ENCODE measurements at regions not wholly inside any gene's neighbourhood (a gene's known extent, or its start where the extent isn't known, plus 50 kb on each side); places are given as distances from the start of the nearest gene placed in this dataset.

DNA sequence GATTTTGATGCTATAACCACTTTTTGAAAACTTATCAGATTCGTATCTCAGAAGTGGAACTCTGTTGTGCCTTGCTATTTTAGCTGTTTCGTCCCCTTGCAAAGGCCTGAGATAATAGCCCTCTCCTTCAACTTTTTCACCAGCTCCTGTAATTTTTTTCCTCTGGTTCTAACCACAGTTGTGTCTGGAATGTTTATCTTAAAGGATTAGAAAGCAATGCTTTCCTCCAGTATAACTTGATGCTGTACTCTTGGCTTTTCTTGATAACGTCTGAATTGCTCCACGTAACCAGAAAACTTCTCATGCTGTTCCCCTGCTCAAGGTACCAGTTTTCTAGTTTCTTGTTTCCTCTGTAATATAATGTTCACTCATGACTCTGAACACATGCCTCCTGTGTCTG lies 209.4 kb downstream of the DTWD2 start:
- no peaks in the 10 kb centered on the region for H3K79me2 ChIP-seq (ENCODE audit: control insufficient read depth, low read length)
- H3K27me3 ChIP-seq (ENCODE audit: control insufficient read depth, low read length), result peaks cover 6% of the 10 kb centered on the region

DNA sequence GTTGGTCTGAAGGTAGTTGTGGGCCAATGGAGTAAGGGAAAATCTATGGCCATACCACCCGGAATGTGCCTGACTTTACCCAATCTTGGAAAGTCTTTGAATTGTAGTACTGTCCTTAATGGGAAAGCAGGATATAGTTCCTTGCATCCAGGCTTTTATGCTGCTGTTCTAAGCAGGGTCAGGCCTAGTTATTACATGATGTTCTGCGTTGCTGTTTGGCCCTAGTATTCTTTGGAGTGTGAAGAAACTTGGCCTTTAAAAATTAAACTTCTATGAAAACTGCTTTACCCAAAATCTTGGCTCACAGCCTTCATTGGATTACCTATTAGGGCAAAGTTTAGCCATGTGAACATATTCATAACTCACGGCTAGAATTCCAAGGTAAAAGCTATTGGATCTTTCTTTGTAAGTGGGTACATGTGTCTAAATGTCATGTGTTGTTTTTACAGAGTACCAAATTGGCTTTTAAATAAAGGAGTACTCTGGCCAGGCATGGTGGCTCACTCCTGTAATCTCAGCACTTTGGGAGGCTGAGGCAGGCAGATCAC lies 211.1 kb downstream of the DTWD2 start:
- H3F3A ChIP-seq (ENCODE audit: control insufficient read depth, insufficient read depth), result no peaks in the 10 kb centered on the region
- H3K79me2 ChIP-seq (ENCODE audit: control insufficient read depth, low read length), result no peaks in the 10 kb centered on the region
- H3K4me1 ChIP-seq (ENCODE audit: control insufficient read depth, low read length), result no peaks in the 10 kb centered on the region
- peaks cover 3% of the 10 kb centered on the region; the same call in 1 of the 2 replicates for H3K9me2 ChIP-seq (replicated peaks; ENCODE audit: control insufficient read depth, low read length)
- no peaks in the 10 kb centered on the region for H4K20me1 ChIP-seq (ENCODE audit: control insufficient read depth, insufficient read depth, low read depth, low read length)
- H3K9me3 ChIP-seq (ENCODE audit: control insufficient read depth, insufficient read depth, low read length), result no peaks in the 10 kb centered on the region
- no peak overlapping the region for H3K4me3 ChIP-seq (ENCODE audit: low read length)
- TF ChIP-seq, protein P1, sequence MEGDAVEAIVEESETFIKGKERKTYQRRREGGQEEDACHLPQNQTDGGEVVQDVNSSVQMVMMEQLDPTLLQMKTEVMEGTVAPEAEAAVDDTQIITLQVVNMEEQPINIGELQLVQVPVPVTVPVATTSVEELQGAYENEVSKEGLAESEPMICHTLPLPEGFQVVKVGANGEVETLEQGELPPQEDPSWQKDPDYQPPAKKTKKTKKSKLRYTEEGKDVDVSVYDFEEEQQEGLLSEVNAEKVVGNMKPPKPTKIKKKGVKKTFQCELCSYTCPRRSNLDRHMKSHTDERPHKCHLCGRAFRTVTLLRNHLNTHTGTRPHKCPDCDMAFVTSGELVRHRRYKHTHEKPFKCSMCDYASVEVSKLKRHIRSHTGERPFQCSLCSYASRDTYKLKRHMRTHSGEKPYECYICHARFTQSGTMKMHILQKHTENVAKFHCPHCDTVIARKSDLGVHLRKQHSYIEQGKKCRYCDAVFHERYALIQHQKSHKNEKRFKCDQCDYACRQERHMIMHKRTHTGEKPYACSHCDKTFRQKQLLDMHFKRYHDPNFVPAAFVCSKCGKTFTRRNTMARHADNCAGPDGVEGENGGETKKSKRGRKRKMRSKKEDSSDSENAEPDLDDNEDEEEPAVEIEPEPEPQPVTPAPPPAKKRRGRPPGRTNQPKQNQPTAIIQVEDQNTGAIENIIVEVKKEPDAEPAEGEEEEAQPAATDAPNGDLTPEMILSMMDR (IDR thresholded peaks at IDR 0.05; ENCODE audit: low read depth, low read length, poor library complexity, severe bottlenecking), result no peak
- no peak for TF ChIP-seq EZH2phosphoT487 (IDR thresholded peaks at IDR 0.05; ENCODE audit: borderline replicate concordance, low read length)
- H3K27ac ChIP-seq (ENCODE audit: low read depth, low read length), result no peak overlapping the region
- no peak overlapping the region for H3K4me2 ChIP-seq (ENCODE audit: low read length)
- H3K27me3 ChIP-seq (ENCODE audit: control insufficient read depth, low read length), result peaks cover 7% of the 10 kb centered on the region
- H3K36me3 ChIP-seq (ENCODE audit: control insufficient read depth, low read length), result no peaks in the 10 kb centered on the region

More for the DNA sequence above, 209.4 kb downstream of the DTWD2 start:
- no peaks in the 10 kb centered on the region for H4K20me1 ChIP-seq (ENCODE audit: control insufficient read depth, insufficient read depth, low read depth, low read length)
- peaks cover 3% of the 10 kb centered on the region; the same call in 1 of the 2 replicates for H3K9me2 ChIP-seq (replicated peaks; ENCODE audit: control insufficient read depth, low read length)
- no peaks in the 10 kb centered on the region for H3K4me1 ChIP-seq (ENCODE audit: control insufficient read depth, low read length)
- no peak overlapping the region for H3K4me2 ChIP-seq (ENCODE audit: low read length)
- TF ChIP-seq, protein P1 (IDR thresholded peaks at IDR 0.05; ENCODE audit: low read depth, low read length, poor library complexity, severe bottlenecking), result no peak
- no peak for TF ChIP-seq EZH2phosphoT487 (IDR thresholded peaks at IDR 0.05; ENCODE audit: borderline replicate concordance, low read length)
- H3K36me3 ChIP-seq (ENCODE audit: control insufficient read depth, low read length), result no peaks in the 10 kb centered on the region
- no peaks in the 10 kb centered on the region for H3K9me3 ChIP-seq (ENCODE audit: control insufficient read depth, insufficient read depth, low read length)
- H3K27ac ChIP-seq (ENCODE audit: low read depth, low read length), result no peak overlapping the region
- H3K4me3 ChIP-seq (ENCODE audit: low read length), result no peak overlapping the region
- no peaks in the 10 kb centered on the region for H3F3A ChIP-seq (ENCODE audit: control insufficient read depth, insufficient read depth)

DNA sequence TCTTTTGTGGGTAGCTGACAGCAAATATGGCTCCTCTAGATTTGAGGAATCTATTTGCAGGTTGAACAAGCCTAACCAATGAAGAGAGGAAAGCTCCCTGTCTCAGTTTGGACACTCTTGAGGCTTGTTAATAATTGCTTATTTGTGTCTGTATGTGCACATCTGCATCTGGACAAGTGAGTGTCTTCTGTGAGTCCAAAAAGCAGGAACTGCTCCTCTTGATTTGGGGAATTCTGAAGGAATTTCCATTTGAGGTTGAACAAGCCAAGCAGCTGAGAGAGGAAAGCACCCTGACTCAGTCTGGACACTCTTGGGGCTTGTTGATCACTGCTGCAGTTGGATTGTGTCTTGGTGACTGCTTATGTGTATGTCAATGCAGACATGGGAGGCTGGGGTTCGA lies 211.6 kb downstream of the DTWD2 start:
- no peaks in the 10 kb centered on the region for H3K36me3 ChIP-seq (ENCODE audit: control insufficient read depth, low read length)
- H3K9me2 ChIP-seq (replicated peaks; ENCODE audit: control insufficient read depth, low read length), result peaks cover 3% of the 10 kb centered on the region; the same call in 1 of the 2 replicates
- no peaks in the 10 kb centered on the region for H3K79me2 ChIP-seq (ENCODE audit: control insufficient read depth, low read length)
- no peak overlapping the region for H3K4me3 ChIP-seq (ENCODE audit: low read length)
- H3K4me1 ChIP-seq (ENCODE audit: control insufficient read depth, low read length), result no peaks in the 10 kb centered on the region
- no peak overlapping the region for H3K27ac ChIP-seq (ENCODE audit: low read depth, low read length)
- H3K4me2 ChIP-seq (ENCODE audit: low read length), result no peak overlapping the region
- H3K9me3 ChIP-seq (ENCODE audit: control insufficient read depth, insufficient read depth, low read length), result no peaks in the 10 kb centered on the region
- H4K20me1 ChIP-seq (ENCODE audit: control insufficient read depth, insufficient read depth, low read depth, low read length), result no peaks in the 10 kb centered on the region
- no peaks in the 10 kb centered on the region for H3F3A ChIP-seq (ENCODE audit: control insufficient read depth, insufficient read depth)
- TF ChIP-seq, protein P1 (IDR thresholded peaks at IDR 0.05; ENCODE audit: low read depth, low read length, poor library complexity, severe bottlenecking), result no peak
- TF ChIP-seq EZH2phosphoT487 (IDR thresholded peaks at IDR 0.05; ENCODE audit: borderline replicate concordance, low read length), result no peak
- peaks cover 7% of the 10 kb centered on the region for H3K27me3 ChIP-seq (ENCODE audit: control insufficient read depth, low read length)
